Neural progenitor cell (in vitro differentiated cells): ENCODE measurements at regions not wholly inside any gene's neighbourhood (a gene's known extent, or its start where the extent isn't known, plus 50 kb on each side); places are given as distances from the start of the nearest gene placed in this dataset.
"Not testable (repeated sequence)": the region's sequence is repeated elsewhere in the genome, so short reads cannot be mapped to it uniquely, and the experiment has no call there.

Source experiments
- EZH2 ChIP-seq: fragments of 200-600 bp; sonication (generic); IDR thresholded peaks from 2 replicates; pipeline ENCODE4 v1.6.1; 2017; ENCODE audit warnings: antibody characterized with exemption, mild to moderate bottlenecking, moderate library complexity
- EZH2phosphoT487 ChIP-seq: fragments of 200-600 bp; sonication (generic); IDR thresholded peaks from 2 replicates; pipeline ENCODE4 v1.6.1; 2017; ENCODE audit warnings: antibody characterized with exemption
- TF ChIP-seq, protein P1 (sequence below): fragments of 200-600 bp; sonication (generic); IDR thresholded peaks from 2 replicates; pipeline ENCODE4 v1.5.1; 2017; ENCODE audit warnings: antibody characterized with exemption, mild to moderate bottlenecking

GRCh38 chr9:63899637-63900190, 1385.3 kb downstream of the FOXD4L5 start:
- TF ChIP-seq, protein P1, sequence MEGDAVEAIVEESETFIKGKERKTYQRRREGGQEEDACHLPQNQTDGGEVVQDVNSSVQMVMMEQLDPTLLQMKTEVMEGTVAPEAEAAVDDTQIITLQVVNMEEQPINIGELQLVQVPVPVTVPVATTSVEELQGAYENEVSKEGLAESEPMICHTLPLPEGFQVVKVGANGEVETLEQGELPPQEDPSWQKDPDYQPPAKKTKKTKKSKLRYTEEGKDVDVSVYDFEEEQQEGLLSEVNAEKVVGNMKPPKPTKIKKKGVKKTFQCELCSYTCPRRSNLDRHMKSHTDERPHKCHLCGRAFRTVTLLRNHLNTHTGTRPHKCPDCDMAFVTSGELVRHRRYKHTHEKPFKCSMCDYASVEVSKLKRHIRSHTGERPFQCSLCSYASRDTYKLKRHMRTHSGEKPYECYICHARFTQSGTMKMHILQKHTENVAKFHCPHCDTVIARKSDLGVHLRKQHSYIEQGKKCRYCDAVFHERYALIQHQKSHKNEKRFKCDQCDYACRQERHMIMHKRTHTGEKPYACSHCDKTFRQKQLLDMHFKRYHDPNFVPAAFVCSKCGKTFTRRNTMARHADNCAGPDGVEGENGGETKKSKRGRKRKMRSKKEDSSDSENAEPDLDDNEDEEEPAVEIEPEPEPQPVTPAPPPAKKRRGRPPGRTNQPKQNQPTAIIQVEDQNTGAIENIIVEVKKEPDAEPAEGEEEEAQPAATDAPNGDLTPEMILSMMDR: not testable (repeated sequence)
- TF ChIP-seq EZH2, EZH2phosphoT487: not testable (repeated sequence)
